ENCODE measurements at regions not wholly inside any gene's neighbourhood (a gene's known extent, or its start where the extent isn't known, plus 50 kb on each side); places are given as distances from the start of the nearest gene placed in this dataset.

- TF ChIP-seq CTCF (IDR thresholded peaks at IDR 0.05; ENCODE audit: borderline replicate concordance, extremely low read depth, low read length, poor library complexity, severe bottlenecking), result no peak
- TF ChIP-seq EZH2 (IDR thresholded peaks at IDR 0.05; ENCODE audit: borderline replicate concordance, low read depth, low read length, severe bottlenecking), result no peak
Observed at GRCh38 chr7:131090886-131091692, 236.6 kb upstream of the MKLN1 start.
